GM18867 (cell line): ENCODE measurements at regions not wholly inside any gene's neighbourhood (a gene's known extent, or its start where the extent isn't known, plus 50 kb on each side); places are given as distances from the start of the nearest gene placed in this dataset.
"Not testable (repeated sequence)": the region's sequence is repeated elsewhere in the genome, so short reads cannot be mapped to it uniquely, and the experiment has no call there.

ENCODE experiments used
- ATAC-seq: cut with Tn5 transposase; IDR thresholded peaks from one replicate; pipeline ENCODE4 v1.9.1; 2021; ENCODE audit warnings: mild to moderate bottlenecking, moderate library complexity; ENCODE audit not compliant: unreplicated experiment

DNA sequence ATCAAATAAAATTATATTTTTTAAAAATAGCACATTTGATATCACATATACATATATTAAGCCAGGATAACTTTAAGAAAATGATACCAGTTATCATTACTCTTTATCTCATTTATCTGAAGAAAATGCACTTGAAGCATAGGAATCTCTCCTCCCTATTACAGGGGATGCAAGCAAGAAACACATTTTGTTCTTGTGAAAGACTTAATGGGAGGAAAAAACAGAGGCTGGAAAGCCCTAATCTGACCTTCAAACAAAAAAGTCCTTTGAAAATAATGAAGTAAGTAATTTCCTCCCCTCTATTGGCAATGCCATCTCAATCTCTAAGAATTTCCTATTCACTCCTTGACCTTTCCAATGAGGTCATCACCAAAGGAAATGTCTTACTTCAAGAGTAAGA is 1012.6 kb upstream of the ADAMTS5 start:
- not testable (repeated sequence) for ATAC-seq

- ATAC-seq: no peak
These were observed 1008.6 kb upstream of the ADAMTS5 start for GRCh38 chr21:27975514-27975913.

- not testable (repeated sequence) for ATAC-seq
These were observed 1007.3 kb upstream of the ADAMTS5 start for GRCh38 chr21:27974152-27974551.

DNA sequence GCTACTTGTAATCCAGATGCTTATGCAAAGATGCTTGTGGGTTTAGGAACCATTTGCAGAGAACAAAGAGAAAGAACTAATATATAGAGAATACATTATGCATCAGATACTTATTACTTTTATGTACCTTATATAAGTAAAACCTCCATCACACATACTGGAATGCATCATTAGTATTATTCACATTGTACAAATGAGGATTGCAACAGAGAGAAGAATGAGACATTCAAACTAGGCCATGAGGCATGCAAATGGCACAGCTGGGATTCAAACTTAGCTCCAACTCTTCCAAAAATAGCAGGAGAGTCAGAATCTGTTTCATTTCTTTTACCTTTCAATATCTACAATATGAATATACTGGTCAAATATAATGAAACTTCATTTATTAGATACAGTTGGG is 1001.4 kb upstream of the ADAMTS5 start:
- not testable (repeated sequence) for ATAC-seq

DNA sequence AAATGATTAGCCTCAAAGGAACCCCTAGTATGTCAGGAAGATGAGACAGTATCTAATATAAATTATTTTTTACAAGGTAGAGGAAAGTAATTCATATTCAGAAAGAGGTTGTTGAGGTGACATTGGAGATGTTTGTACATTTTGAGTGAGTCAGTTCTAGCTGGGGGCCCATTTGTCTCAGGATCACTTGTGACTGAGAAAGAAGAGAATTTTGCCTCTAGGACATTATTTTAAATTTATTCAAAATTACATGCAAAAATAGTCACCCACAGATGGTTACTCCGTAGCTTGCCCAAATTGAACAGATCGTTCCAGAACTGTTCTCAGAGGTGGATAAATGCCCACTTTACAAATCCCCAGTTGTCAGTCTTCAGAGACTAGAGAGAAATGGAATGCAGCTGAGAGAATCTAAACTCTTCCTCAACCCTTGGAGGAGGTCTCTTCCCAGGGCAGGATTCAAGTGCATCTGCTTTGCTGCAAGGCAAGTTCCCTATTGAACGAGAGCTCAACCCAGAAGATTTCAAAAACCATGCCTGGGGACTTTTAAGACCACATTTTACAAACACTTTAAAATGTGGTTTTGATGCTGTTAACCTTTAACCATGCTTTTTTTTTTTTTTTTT is 987.8 kb upstream of the ADAMTS5 start:
- ATAC-seq: no peak

DNA sequence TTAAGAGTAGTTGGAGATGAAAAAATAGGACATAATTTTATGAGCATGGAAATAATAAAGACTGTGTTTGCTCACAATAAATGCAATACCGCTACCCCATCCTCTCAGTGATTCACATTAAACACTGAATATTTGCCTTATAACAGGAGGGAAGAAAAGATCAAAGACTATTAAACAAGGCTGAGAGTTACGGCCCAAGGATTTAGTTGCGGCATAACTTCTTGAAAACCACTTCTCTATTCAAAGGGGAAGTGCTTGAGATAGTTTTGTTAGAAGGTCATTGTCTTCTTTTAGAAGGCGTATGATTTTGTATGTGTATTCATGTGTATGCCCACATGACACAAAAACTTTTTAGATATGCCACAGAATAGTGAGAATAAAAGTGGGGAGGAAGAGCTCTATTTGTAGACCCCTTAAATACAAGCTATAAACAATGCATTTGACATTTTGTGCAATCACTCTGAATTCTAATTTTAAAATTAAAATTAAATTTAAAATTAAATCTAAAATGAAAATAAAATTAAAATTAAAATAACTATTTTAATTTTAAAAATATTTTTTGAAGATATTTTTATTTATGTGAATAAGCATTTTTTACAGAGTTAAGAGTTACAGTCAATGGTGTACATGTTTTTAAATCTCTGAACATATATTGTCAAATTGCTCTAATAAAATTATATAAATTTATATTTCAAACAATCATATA is 986.6 kb upstream of the ADAMTS5 start:
- ATAC-seq: no peak

GRCh38 chr21:27949093-27949492 is 982.2 kb upstream of the ADAMTS5 start:
- not testable (repeated sequence) for ATAC-seq

GRCh38 chr21:27930108-27930767 is 963.4 kb upstream of the ADAMTS5 start:
- not testable (repeated sequence) for ATAC-seq

DNA sequence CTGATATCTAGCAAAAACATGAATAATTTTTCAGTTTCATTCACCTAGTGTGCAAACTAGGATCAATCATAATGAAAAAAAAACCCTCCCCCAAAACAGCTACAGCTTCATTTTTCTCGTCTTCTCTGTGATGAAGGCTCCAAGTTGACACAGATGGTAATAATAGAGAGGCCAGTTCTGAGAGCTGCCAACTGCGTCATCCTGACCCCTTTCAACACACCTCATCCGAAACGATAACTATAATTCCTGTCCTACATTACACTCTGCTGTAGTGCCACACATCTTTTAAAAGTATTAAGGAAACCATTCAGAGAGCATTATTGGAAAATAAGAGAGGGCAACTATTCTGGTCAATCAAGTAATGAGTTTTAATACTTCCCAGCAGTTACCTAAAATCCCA is 962.3 kb upstream of the ADAMTS5 start:
- ATAC-seq: not testable (repeated sequence)

- not testable (repeated sequence) for ATAC-seq
These were observed 961.7 kb upstream of the ADAMTS5 start for GRCh38 chr21:27928534-27929115.

DNA sequence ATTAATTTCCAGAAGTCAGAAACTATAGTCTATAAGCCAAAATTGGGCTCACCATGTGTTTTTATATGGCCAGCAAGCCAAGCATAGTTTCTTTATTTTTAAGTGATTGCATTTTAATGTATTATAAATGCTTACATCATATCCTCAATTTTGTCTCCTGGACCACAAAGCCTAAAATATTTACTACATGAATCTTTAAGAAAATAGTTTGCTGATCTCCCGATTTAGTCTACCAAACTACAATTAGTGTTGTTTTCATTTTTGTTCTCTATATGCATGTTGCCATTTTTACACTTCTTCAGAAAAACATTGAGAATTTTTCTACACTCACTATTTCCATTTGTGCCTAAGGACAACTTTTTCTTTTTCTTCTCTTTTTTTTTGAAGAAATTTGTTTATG is 954.5 kb upstream of the ADAMTS5 start:
- ATAC-seq: not testable (repeated sequence)

- ATAC-seq: not testable (repeated sequence)
These were observed 951.1 kb upstream of the ADAMTS5 start for GRCh38 chr21:27917966-27918365.

DNA sequence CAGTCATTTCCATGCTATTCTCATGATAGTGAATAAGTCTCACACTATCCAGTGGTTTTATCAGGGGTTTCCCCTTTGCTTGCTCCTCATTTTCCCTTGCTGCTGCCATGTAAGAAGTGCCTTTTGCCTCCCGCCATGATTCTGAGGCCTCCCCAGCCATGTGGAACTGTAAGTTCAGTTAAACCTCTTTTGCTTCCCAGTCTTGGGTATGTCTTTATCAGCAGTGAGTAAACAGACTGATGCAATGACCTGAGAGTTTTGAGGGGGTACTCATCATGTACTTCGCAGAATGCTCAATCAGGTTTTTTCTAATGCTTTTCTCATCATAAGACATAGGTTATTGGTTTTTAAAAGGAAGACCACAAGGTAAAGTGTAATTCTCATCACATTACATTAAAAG is 949.4 kb upstream of the ADAMTS5 start:
- not testable (repeated sequence) for ATAC-seq

GRCh38 chr21:27912133-27912532 is 945.2 kb upstream of the ADAMTS5 start:
- ATAC-seq: not testable (repeated sequence)

DNA sequence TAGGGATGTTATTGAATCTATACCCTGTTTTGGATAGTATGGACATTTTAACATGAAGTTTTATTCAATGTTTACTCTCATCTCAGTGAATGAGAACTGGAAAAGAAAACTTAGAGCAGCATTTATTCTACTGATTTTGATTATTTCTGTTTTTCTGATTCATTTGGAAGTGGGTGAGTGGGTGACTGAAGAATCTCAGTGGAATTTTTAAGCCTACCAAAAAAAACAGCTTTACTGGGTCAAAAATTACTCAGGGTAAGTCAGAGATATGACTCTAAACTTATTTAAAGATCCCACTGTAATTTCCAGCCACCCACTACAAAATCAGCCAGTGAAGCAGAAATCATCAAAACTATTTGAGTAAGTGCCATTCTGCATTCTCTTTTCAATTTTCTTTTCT is 942.6 kb upstream of the ADAMTS5 start:
- ATAC-seq: not testable (repeated sequence)

- ATAC-seq: not testable (repeated sequence)
These were observed 941.9 kb upstream of the ADAMTS5 start for GRCh38 chr21:27908816-27909215.

- ATAC-seq: not testable (repeated sequence)
These were observed 936.0 kb upstream of the ADAMTS5 start for GRCh38 chr21:27902904-27903303.

GRCh38 chr21:27893619-27894018 is 926.7 kb upstream of the ADAMTS5 start:
- not testable (repeated sequence) for ATAC-seq

DNA sequence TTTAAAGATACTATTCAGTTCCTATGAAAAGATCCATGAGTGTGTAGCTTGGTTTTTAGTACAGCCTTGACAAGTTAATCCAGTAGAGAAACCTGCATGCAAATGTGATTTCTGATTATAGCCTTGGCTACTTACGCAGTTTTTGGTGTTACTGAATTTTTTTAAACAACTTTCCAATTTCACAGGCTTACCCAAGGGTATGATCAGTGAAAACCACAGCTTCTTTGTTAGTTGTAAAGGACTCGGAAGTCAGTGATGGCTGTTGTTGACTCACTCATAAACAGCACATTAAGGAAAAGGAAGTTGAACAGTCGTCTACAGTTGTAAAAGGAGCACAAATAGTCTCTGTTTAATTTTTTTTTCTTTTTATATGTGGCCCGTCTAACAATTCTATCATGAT is 924.6 kb upstream of the ADAMTS5 start:
- ATAC-seq: peak; percentile 93

- ATAC-seq: not testable (repeated sequence)
These were observed 921.0 kb upstream of the ADAMTS5 start for GRCh38 chr21:27887808-27888455.

- no peak for ATAC-seq
These were observed 918.4 kb upstream of the ADAMTS5 start for GRCh38 chr21:27885296-27885711.
